Coronary artery (tissue), 2 donors: ENCODE measurements at regions not wholly inside any gene's neighbourhood (a gene's known extent, or its start where the extent isn't known, plus 50 kb on each side); places are given as distances from the start of the nearest gene placed in this dataset.

ENCODE experiments used
- DNase-seq: peaks from one replicate; pipeline ENCODE4 v3.0.0-alpha.2; 2017; ENCODE audit warnings: low spot score
- H3K27ac ChIP-seq, 2 donors: fragments of 200-600 bp; sonication (generic); one replicate each; pipeline ENCODE4 v1.5.1; 2016 to 2019
- H3K4me3 ChIP-seq: fragments of 200-600 bp; sonication (generic); 2 replicates; pipeline ENCODE4 v1.5.1; 2016; ENCODE audit warnings: mild to moderate bottlenecking, moderate library complexity
- TF ChIP-seq, protein P1 (sequence below): fragments of 200-600 bp; sonication (generic); IDR thresholded peaks from one replicate; pipeline ENCODE4 v1.5.1; 2019; ENCODE audit warnings: antibody characterized with exemption

DNA sequence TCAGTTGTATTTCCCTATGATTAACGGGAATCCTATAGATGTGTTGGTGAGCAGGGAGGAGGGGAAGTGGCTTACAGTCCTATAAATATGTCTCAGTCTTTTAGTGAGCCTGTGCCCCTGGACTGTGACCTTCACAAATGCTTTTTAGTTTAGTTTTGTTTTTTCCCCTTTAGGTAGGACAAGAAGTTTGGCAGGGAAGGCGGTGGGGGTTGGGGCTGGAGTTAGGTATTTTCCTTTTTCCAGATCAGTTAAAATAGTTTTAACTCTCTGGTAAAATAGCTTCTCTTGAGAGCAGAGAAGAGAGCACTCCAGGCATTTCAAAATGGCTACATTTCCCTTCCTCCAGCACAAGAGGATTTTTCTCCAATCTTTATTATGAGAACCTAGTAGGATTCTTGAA lies 272.1 kb downstream of the SPATA31D1 start:
- no peak for DNase-seq
- Histone ChIP-seq H3K4me3 (no peak overlapping the region), H3K27ac (no peak overlapping the region)
- TF ChIP-seq, protein P1, sequence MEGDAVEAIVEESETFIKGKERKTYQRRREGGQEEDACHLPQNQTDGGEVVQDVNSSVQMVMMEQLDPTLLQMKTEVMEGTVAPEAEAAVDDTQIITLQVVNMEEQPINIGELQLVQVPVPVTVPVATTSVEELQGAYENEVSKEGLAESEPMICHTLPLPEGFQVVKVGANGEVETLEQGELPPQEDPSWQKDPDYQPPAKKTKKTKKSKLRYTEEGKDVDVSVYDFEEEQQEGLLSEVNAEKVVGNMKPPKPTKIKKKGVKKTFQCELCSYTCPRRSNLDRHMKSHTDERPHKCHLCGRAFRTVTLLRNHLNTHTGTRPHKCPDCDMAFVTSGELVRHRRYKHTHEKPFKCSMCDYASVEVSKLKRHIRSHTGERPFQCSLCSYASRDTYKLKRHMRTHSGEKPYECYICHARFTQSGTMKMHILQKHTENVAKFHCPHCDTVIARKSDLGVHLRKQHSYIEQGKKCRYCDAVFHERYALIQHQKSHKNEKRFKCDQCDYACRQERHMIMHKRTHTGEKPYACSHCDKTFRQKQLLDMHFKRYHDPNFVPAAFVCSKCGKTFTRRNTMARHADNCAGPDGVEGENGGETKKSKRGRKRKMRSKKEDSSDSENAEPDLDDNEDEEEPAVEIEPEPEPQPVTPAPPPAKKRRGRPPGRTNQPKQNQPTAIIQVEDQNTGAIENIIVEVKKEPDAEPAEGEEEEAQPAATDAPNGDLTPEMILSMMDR, result no peak

DNA sequence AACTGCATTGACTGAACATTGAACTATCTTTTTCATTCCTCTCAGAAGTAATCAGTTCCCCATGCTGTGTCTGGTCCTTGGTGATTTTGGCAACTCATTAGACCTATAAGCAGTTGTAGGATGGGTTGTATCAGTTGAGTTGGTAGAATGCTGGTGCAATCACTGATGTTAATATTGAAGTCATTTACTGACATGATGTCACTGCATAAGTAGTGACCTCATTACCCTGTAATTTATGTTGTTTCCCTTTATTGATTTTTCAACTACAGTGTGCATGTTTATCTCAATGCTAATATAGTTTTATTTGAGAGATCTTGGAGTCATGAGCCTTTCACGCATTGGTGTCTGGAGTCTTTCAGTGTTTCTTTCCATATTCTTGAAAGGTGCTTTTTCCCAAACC lies 275.0 kb downstream of the SPATA31D1 start:
- no peak for DNase-seq
- TF ChIP-seq, protein P1, result no peak
- Histone ChIP-seq H3K4me3 (no peak overlapping the region), H3K27ac (no peak overlapping the region)

DNA sequence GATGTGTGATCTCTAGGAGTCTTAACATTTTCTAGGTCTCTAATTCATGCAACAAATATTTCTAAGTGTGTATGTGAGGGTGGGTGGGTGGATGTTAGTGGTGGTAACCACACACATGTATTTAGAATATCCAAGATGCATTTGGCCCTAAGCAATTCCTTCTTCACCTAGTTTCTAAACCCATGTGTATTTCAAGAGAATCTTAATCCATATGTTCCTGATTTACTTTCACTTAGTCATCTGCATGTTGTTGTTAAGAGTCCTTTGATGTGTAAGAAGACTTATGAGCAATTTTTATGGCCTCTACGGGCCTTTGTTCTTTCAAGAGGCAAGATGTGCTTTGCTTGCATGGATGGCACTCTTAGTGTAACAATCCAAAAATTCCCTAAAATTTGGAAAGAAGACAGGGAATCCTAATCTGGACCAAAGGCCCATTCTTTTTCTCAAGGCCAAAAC lies 282.6 kb downstream of the SPATA31D1 start:
- Histone ChIP-seq H3K4me3 (no peak overlapping the region), H3K27ac (no peak overlapping the region)
- TF ChIP-seq, protein P1, result no peak
- no peak for DNase-seq

DNA sequence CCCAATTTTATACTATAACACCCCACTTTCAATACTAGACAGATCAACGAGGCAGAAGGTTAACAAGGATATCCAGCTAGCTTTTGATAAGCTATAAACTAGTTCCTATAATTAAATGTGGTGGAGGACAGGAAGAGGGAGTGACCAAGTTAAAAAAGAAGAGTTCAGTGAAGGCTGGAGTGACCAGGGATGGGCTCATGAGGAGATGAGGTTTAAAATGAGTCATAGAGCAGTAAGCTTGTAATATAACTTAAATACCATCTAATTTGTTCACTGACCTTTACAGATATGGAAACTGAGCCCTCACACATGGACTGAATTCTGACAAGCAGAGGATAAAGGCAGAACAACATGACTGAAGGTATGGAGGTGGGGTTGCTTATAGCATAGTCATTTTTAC lies 284.5 kb downstream of the SPATA31D1 start:
- Histone ChIP-seq H3K27ac (no peak overlapping the region), H3K4me3 (no peak overlapping the region)
- TF ChIP-seq, protein P1, result no peak
- DNase-seq, result no peak

DNA sequence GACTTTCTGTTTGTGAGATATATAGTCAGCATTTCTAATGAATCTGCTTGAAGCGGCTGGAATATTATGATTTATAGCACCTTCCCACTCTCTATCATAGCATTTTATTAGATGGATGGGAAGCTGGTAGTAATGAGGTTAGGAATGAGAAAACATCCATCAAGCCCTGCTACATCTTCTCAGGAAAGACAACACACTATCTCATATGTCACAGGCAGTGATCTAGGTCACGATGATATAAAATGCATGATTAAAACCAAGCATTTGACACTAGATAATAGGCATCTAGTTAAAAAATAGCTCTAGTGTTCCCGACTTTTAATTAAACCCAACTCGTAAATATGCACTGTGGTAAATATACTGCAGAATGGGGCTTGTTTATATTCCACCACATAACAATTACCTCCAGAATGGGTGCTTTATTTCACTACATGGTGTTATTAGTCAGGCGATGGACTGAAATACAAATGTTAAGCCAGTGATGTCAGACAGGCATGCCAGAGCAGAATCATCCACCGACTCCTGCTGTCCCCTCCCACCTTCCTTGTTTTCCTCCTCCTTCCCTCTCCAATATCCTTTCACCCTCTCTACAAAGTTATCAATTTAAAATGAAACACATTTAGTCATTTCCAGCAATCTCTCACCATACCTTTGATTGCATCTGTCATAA lies 286.8 kb downstream of the SPATA31D1 start:
- no peak overlapping the region for H3K4me3 ChIP-seq
- TF ChIP-seq, protein P1, result no peak
- H3K27ac ChIP-seq, result no peak overlapping the region
- no peak for DNase-seq

DNA sequence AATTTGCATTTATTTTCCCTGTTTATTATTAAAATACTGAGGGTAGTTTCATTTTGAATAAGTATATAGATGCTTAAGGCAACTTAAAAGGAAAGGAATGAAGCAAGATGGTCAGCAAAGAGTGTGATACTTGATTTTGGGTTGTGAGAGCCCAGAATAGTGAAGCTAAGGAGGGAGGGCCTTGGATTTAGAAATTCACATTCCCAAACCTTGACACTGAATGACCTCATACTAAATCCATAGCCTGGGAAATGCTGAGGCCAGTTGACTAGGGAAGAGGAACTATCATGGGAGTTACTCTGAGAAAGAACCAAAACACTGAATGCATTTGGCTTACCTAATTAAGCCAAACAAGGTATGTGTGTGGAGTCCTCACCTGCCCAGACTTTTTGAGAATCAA lies 292.5 kb downstream of the SPATA31D1 start:
- TF ChIP-seq, protein P1, result no peak
- H3K27ac ChIP-seq, result no peak overlapping the region
- DNase-seq, result no peak
- H3K4me3 ChIP-seq, result no peak overlapping the region

DNA sequence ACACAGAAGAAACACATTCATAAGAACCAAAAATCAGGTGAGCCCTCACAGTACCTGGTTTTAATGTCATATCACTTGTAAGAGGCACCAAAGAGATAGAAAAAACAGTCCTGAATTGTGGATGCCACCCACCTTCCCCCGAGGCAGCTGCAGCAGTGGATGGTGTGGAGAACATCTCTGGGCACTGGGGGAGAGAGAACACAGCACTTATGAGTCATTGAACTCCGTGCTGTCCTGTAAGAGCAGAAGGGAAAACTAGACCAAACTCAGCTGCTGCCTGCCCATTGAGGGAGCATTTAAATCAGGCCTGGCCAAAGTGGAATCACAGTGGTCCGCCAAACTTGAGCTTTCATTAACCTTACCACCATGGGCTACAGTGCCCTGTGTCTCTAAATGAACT lies 296.2 kb downstream of the SPATA31D1 start:
- no peak overlapping the region for H3K4me3 ChIP-seq
- TF ChIP-seq, protein P1, result no peak
- no peak overlapping the region for H3K27ac ChIP-seq
- no peak for DNase-seq
